ENCODE measurements at regions not wholly inside any gene's neighbourhood (a gene's known extent, or its start where the extent isn't known, plus 50 kb on each side); places are given as distances from the start of the nearest gene placed in this dataset.
A peak's percentile ranks its signal among the peaks of the same experiment; 100 is the strongest.

DNA sequence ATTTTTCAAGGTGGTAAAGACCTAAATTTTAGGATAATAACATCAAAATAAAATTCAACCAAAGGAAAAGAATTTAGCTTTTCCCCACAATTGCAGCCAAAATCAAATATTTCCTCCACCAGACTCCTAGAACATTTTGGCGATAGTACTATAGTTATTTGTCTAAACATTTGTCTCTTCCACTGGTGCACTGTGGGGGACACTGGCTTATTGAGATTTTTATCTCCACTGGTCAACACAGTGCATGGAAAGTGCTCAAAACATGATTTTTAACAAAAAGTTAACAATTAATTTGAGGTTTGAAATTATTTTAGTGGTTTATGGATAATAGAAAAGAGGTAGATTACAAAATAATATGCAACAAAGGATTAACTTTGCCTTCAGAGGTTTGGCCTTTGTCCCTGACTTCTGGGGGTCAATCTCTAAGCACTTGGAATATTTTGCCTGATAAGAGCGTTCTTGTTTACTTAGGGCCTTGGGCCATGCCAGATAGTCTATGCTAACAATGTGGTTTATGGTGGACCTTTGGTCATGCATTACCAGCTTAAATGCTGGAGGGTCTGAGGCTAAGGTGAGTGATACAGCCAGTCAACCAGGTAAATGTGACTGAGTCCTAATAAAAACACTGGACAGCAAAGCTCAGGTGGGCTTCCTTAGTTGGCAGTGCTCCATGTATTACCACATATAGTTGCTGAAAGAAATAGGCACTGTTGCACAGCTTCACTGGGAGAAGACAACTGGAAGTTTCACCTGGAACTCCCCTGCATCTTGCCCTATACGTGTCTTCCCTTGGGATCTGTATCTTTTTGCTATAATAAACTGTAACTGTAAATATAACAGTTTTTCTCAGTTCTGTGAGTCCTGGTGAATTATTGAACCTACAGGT, 67.2 kb upstream of the SATB2 start (continued):
- TF ChIP-seq TEF (CRISPR knock-in tag; IDR thresholded peaks at IDR 0.05) (no peak), ARID4A (CRISPR knock-in tag; IDR thresholded peaks at IDR 0.05; ENCODE audit: borderline replicate concordance) (no peak), ZNF746 (CRISPR knock-in tag; IDR thresholded peaks at IDR 0.05) (no peak), ZMYM2 (CRISPR knock-in tag; IDR thresholded peaks at IDR 0.05) (0 out of 2 replicates have a peak, but pooled peaks have one; percentile 53), EHMT2 (IDR thresholded peaks at IDR 0.05; ENCODE audit: borderline replicate concordance, low read depth, low read length) (peak; percentile 67; the same call in 1 of the 2 replicates), FOXA1 (IDR thresholded peaks at IDR 0.05) (peak; percentile 62), FOXA1 (CRISPR knock-in tag; IDR thresholded peaks at IDR 0.05) (peak; percentile 97), ZNF761 (CRISPR knock-in tag; conservative IDR thresholded peaks at IDR 0.05) (no peak), SNAPC2 (CRISPR knock-in tag; IDR thresholded peaks at IDR 0.05) (no peak), NCOR1 (IDR thresholded peaks at IDR 0.05; ENCODE audit: borderline replicate concordance, low read length) (peak; percentile 65; the same call in 1 of the 2 replicates), ZSCAN22 (CRISPR knock-in tag; IDR thresholded peaks at IDR 0.05) (no peak), SMARCE1 (IDR thresholded peaks at IDR 0.05; ENCODE audit: borderline replicate concordance) (no peak), ZNF660 (CRISPR knock-in tag; IDR thresholded peaks at IDR 0.05; ENCODE audit: borderline replicate concordance, low read depth) (no peak), ZKSCAN8 (CRISPR knock-in tag; IDR thresholded peaks at IDR 0.05; ENCODE audit: borderline replicate concordance) (no peak), NRL (CRISPR knock-in tag; IDR thresholded peaks at IDR 0.05; ENCODE audit: borderline replicate concordance) (no peak), ZNF331 (CRISPR knock-in tag; IDR thresholded peaks at IDR 0.05) (peak; percentile 79), FOXP1 (IDR thresholded peaks at IDR 0.05) (no peak), FOXP1 (CRISPR knock-in tag; IDR thresholded peaks at IDR 0.05) (peak; percentile 46), REXO4 (CRISPR knock-in tag; IDR thresholded peaks at IDR 0.05; ENCODE audit: borderline replicate concordance) (no peak), TBX2 (CRISPR knock-in tag; IDR thresholded peaks at IDR 0.05; ENCODE audit: borderline replicate concordance) (peak; percentile 31; the same call in 1 of the 2 replicates), FOXK2 (IDR thresholded peaks at IDR 0.05) (no peak), ZNF556 (CRISPR knock-in tag; IDR thresholded peaks at IDR 0.05; ENCODE audit: borderline replicate concordance) (no peak)
- TF ChIP-seq, protein P1, sequence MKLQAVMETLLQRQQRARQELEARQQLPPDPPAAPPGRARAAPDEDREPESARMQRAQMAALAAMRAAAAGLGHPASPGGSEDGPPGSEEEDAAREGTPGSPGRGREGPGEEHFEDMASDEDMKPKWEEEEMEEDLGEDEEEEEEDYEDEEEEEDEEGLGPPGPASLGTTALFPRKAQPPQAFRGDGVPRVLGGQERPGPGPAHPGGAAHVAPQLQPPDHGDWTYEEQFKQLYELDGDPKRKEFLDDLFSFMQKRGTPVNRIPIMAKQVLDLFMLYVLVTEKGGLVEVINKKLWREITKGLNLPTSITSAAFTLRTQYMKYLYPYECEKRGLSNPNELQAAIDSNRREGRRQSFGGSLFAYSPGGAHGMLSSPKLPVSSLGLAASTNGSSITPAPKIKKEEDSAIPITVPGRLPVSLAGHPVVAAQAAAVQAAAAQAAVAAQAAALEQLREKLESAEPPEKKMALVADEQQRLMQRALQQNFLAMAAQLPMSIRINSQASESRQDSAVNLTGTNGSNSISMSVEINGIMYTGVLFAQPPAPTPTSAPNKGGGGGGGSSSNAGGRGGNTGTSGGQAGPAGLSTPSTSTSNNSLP (IDR thresholded peaks at IDR 0.05; ENCODE audit: low read depth, low read length): peak; percentile 71
